Karpas-422 (cell line): ENCODE measurements at regions not wholly inside any gene's neighbourhood (a gene's known extent, or its start where the extent isn't known, plus 50 kb on each side); places are given as distances from the start of the nearest gene placed in this dataset.

ENCODE experiments used
- DNase-seq: peaks from one replicate; pipeline ENCODE4 v3.0.0-alpha.2; 2015
- H2AFZ ChIP-seq: fragments of 200-600 bp; sonication (generic); 2 replicates; pipeline ENCODE4 v1.6.1; 2014; ENCODE audit warnings: antibody characterized with exemption, low read length, mixed read lengths
- H3K27ac ChIP-seq: fragments of 200-600 bp; sonication (generic); 2 replicates; pipeline ENCODE4 v1.5.1; 2014; ENCODE audit warnings: mild to moderate bottlenecking, low read length, moderate library complexity
- H3K27me3 ChIP-seq: fragments of 200-600 bp; sonication (generic); 2 replicates; pipeline ENCODE4 v1.6.1; 2014; ENCODE audit warnings: low read length, mixed read lengths
- H3K36me3 ChIP-seq: fragments of 200-600 bp; sonication (generic); 2 replicates; pipeline ENCODE4 v1.6.1; 2014; ENCODE audit warnings: low read length, mixed read lengths; ENCODE audit not compliant: insufficient read depth
- H3K4me1 ChIP-seq: fragments of 200-600 bp; sonication (generic); 2 replicates; pipeline ENCODE4 v1.6.1; 2014; ENCODE audit warnings: mild to moderate bottlenecking, low read length, mixed read lengths
- H3K4me2 ChIP-seq: fragments of 200-600 bp; sonication (generic); 2 replicates; pipeline ENCODE4 v1.6.1; 2014; ENCODE audit warnings: low read length, low read depth, mild to moderate bottlenecking; ENCODE audit not compliant: poor library complexity, severe bottlenecking
- H3K4me3 ChIP-seq: fragments of 200-600 bp; sonication (generic); 2 replicates; pipeline ENCODE4 v1.5.1; 2014; ENCODE audit warnings: mild to moderate bottlenecking, antibody characterized with exemption, low read length, mixed read lengths
- H3K79me2 ChIP-seq: fragments of 200-600 bp; sonication (generic); 2 replicates; pipeline ENCODE4 v1.6.1; 2014; ENCODE audit warnings: mild to moderate bottlenecking, low read length, mixed read lengths
- H3K9ac ChIP-seq: fragments of 200-600 bp; sonication (generic); 2 replicates; pipeline ENCODE4 v1.6.0; 2014; ENCODE audit warnings: low read length
- H3K9me2 ChIP-seq: fragments of 200-600 bp; sonication (generic), shearing (Covaris generic); replicated peaks from 2 replicates; pipeline ENCODE4 v1.6.0; 2014; ENCODE audit warnings: mild to moderate bottlenecking, low read length, moderate library complexity; ENCODE audit not compliant: insufficient read depth
- H3K9me3 ChIP-seq: fragments of 300-700, 200-600 bp; sonication (generic); 2 replicates; pipeline ENCODE4 v1.6.1; 2014; ENCODE audit warnings: low read length, mixed read lengths
- H4K20me1 ChIP-seq: fragments of 200-600 bp; sonication (generic); 2 replicates; pipeline ENCODE4 v1.6.1; 2014; ENCODE audit warnings: mild to moderate bottlenecking, antibody characterized with exemption, low read length, low read depth; ENCODE audit not compliant: insufficient read depth

DNA sequence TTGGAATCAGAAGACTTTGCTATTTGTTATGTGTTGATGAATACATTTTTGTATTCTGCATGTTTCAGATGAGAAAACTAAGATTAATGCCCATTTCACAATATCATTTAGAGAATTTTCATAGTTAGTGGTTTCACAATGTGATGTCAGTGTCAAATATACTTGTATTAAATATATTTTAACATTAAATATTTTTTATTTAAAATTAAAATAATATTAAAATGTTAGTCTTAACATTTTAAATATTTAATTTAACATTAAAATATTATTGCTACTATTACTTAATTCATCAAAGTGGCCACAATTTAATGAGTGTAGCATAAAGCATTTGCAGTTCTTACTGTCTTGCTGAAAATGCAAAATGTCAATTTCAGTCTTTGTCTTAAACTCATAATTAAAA lies 478.8 kb downstream of the KCNJ2 start:
- no peak overlapping the region for H3K9ac ChIP-seq
- H3K36me3 ChIP-seq, result no peaks in the 10 kb centered on the region
- no peak overlapping the region for H3K27ac ChIP-seq
- H3K4me3 ChIP-seq, result no peak overlapping the region
- H3K79me2 ChIP-seq, result no peaks in the 10 kb centered on the region
- no peak for DNase-seq
- H3K27me3 ChIP-seq, result no peaks in the 10 kb centered on the region
- no peaks in the 10 kb centered on the region for H4K20me1 ChIP-seq
- no peaks in the 10 kb centered on the region for H3K4me1 ChIP-seq
- H3K4me2 ChIP-seq, result no peak overlapping the region
- no peaks in the 10 kb centered on the region for H3K9me3 ChIP-seq
- no peak overlapping the region for H2AFZ ChIP-seq
- H3K9me2 ChIP-seq, result no peaks in the 10 kb centered on the region

DNA sequence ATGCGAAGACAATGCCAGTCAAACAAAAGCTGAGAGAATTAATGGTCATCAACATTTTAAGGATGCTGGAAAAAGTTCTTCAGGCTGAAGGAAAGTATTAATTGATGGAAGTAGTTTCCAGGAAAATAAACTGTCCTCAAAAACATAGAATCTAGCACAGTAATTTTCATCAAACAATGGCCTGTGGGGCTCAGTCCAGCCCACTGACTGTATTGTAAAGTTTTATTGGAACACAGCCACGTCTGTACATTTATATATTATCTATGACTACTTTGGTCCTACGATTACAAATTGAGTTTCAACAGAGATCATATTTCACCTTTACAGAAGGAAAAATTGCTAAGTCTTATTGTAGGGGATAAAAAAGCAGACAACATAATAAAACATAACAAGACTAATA lies 484.5 kb downstream of the KCNJ2 start:
- DNase-seq, result no peak
- Histone ChIP-seq H3K79me2 (no peaks in the 10 kb centered on the region), H3K9ac (no peak overlapping the region), H3K9me2 (no peaks in the 10 kb centered on the region), H3K36me3 (no peaks in the 10 kb centered on the region), H3K4me2 (no peak overlapping the region), H3K27me3 (no peaks in the 10 kb centered on the region), H3K9me3 (no peaks in the 10 kb centered on the region), H2AFZ (no peak overlapping the region), H4K20me1 (no peaks in the 10 kb centered on the region), H3K27ac (no peak overlapping the region), H3K4me1 (no peaks in the 10 kb centered on the region), H3K4me3 (no peak overlapping the region)

DNA sequence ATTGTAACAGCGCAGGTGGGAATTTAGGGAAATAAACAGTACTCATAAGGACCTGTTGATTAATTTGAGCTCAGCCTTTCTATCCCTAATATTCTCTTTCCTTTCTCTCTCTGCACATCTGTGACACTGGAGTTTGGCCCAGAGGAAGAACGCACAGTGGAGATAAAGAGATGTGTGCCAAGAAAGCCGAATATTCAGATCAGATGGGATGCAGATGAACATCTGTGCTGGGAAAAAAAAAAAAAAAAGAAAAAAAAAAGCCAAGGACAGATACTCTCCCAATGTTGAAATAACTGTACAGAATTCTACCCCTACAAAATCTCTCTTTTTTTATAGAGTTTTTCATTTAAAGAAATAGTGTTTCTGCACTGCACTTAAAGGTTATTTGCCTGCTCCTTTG lies 485.4 kb downstream of the KCNJ2 start:
- no peaks in the 10 kb centered on the region for H4K20me1 ChIP-seq
- no peaks in the 10 kb centered on the region for H3K9me3 ChIP-seq
- no peaks in the 10 kb centered on the region for H3K36me3 ChIP-seq
- no peak overlapping the region for H3K4me2 ChIP-seq
- H3K4me3 ChIP-seq, result no peak overlapping the region
- no peaks in the 10 kb centered on the region for H3K79me2 ChIP-seq
- no peak overlapping the region for H3K27ac ChIP-seq
- H3K27me3 ChIP-seq, result no peaks in the 10 kb centered on the region
- H3K4me1 ChIP-seq, result no peaks in the 10 kb centered on the region
- H3K9ac ChIP-seq, result no peak overlapping the region
- no peaks in the 10 kb centered on the region for H3K9me2 ChIP-seq
- H2AFZ ChIP-seq, result no peak overlapping the region
- no peak for DNase-seq

DNA sequence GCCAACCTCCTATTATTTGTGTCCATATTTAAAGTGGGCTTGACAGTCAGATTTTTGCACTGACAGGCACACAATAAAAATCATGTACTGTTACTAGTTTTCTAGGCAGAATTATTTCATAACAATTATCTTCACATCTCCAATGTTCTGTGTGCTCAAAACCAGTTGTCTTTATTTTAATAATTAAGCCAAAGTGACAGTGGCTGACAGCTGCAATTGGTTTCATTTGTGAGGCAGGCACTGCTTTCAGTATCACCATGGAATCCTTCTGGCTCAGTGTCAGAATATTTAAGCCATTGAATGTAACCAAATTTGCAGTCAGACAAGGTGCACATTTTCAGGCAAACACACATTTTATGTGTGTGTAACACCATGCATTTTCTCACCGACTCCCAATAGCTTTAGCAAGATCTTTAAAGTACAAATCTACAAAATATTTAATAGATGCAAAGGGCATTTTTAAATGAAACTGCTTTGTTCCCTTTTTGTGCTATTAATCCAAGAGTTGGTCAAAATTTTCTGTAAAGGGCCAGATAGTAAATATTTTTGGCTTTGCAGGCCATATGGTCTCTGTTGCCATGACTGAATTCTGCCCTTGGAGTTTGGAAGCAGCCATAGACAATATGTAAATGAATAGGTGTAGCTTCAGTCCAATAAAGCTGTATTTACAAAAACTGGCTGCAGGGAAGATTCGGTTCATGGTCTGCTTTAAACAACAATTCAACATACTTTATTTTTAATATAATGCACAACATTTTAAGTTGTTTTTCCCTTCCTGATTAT lies 486.0 kb downstream of the KCNJ2 start:
- H4K20me1 ChIP-seq, result no peaks in the 10 kb centered on the region
- H3K27me3 ChIP-seq, result no peaks in the 10 kb centered on the region
- H3K9ac ChIP-seq, result no peak overlapping the region
- H3K9me3 ChIP-seq, result no peaks in the 10 kb centered on the region
- no peak overlapping the region for H3K27ac ChIP-seq
- H2AFZ ChIP-seq, result no peak overlapping the region
- H3K4me3 ChIP-seq, result no peak overlapping the region
- no peaks in the 10 kb centered on the region for H3K79me2 ChIP-seq
- no peaks in the 10 kb centered on the region for H3K9me2 ChIP-seq
- H3K4me2 ChIP-seq, result no peak overlapping the region
- no peaks in the 10 kb centered on the region for H3K4me1 ChIP-seq
- no peaks in the 10 kb centered on the region for H3K36me3 ChIP-seq
- DNase-seq, result no peak

DNA sequence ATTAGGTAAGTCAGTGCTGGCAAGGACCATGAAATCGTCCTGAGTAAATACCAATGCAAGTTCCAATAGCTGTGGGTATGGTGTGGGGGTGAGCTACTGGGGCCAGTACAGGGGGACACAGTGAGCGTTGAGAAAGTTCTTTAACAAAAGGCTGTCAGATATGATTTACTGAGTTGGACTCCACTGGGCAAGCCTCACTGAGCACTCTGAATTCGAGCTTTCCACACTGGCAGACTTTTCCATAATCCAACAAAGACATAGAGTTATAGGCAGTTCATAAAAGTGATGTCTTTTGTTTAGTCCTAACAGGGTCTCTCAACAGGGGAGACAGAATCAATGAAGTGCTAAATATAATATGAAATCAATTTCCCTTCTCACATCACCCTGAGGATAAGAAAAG lies 489.0 kb downstream of the KCNJ2 start:
- no peak for DNase-seq
- no peaks in the 10 kb centered on the region for H3K9me3 ChIP-seq
- no peaks in the 10 kb centered on the region for H3K9me2 ChIP-seq
- H3K36me3 ChIP-seq, result no peaks in the 10 kb centered on the region
- H4K20me1 ChIP-seq, result no peaks in the 10 kb centered on the region
- no peak overlapping the region for H3K4me3 ChIP-seq
- no peak overlapping the region for H3K4me2 ChIP-seq
- H3K9ac ChIP-seq, result no peak overlapping the region
- H2AFZ ChIP-seq, result no peak overlapping the region
- no peaks in the 10 kb centered on the region for H3K4me1 ChIP-seq
- H3K79me2 ChIP-seq, result no peaks in the 10 kb centered on the region
- no peaks in the 10 kb centered on the region for H3K27me3 ChIP-seq
- no peak overlapping the region for H3K27ac ChIP-seq

DNA sequence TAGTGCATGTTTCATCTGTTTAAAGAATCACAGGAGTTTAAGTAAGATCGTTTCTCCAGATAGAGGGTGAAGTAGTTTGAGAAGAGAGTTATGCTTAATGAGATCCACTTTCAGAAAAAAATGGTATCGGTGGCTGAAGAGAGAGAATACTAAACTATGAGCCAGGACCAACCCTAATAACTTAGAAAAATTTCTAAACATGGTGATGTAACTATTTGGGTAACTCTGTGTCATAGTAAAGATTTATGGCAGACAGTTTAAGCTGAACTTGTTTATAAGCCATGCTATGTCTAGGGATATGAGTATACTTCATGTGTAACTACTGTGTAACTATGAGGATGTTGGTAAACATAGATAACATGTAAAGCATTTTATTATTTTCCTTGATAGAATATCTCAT lies 489.5 kb downstream of the KCNJ2 start:
- H3K4me2 ChIP-seq, result no peak overlapping the region
- H3K9me2 ChIP-seq, result no peaks in the 10 kb centered on the region
- H3K36me3 ChIP-seq, result no peaks in the 10 kb centered on the region
- H3K4me1 ChIP-seq, result no peaks in the 10 kb centered on the region
- H2AFZ ChIP-seq, result no peak overlapping the region
- H3K4me3 ChIP-seq, result no peak overlapping the region
- no peaks in the 10 kb centered on the region for H3K27me3 ChIP-seq
- DNase-seq, result no peak
- no peaks in the 10 kb centered on the region for H3K9me3 ChIP-seq
- no peaks in the 10 kb centered on the region for H3K79me2 ChIP-seq
- no peaks in the 10 kb centered on the region for H4K20me1 ChIP-seq
- H3K27ac ChIP-seq, result no peak overlapping the region
- H3K9ac ChIP-seq, result no peak overlapping the region

DNA sequence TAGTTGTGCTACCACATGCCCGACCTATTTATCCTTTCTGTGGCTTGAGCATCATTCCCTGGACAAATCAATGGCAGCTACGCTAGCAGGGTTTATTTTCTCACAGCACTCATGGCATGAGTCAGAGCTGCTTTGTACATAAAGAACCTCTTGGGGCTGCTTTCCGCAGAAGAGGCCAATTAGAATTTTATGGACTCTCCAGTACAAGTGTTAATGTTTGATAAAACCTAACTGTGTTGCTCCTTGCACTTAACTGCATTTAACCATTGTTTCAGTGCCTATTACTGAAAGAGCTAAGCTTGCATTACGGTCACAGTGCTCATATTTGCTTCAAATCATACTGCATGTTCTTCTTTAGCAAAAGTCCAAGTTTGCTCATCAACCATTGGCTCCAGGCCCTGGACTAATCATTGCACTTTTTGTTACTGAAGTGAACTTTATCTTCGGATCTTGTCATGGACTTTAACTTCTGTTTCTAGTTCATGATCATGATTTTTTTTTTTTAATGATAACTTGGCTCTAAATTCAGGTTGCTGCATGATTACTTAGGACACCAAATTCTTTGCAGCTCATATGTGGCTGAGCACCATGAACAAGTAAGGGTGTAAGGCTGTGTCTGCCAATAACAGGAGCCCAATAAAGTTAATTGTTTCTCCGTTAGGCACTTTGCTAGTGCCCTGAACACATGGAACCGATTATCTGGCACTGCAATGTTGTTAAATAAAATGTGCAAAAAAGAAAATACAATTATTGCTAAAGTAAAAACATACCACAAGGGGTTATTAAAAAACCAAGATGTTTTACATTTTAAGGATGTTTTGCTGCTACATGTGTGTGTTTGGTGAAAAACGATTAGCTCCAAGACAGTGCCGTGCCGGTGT lies 492.2 kb downstream of the KCNJ2 start:
- Histone ChIP-seq H3K4me3 (no peak overlapping the region), H3K4me1 (no peaks in the 10 kb centered on the region), H3K36me3 (no peaks in the 10 kb centered on the region), H3K27ac (no peak overlapping the region), H3K4me2 (no peak overlapping the region), H3K27me3 (no peaks in the 10 kb centered on the region), H3K9me2 (no peaks in the 10 kb centered on the region), H3K79me2 (no peaks in the 10 kb centered on the region), H3K9me3 (no peaks in the 10 kb centered on the region), H2AFZ (no peak overlapping the region), H3K9ac (no peak overlapping the region), H4K20me1 (no peaks in the 10 kb centered on the region)
- no peak for DNase-seq

DNA sequence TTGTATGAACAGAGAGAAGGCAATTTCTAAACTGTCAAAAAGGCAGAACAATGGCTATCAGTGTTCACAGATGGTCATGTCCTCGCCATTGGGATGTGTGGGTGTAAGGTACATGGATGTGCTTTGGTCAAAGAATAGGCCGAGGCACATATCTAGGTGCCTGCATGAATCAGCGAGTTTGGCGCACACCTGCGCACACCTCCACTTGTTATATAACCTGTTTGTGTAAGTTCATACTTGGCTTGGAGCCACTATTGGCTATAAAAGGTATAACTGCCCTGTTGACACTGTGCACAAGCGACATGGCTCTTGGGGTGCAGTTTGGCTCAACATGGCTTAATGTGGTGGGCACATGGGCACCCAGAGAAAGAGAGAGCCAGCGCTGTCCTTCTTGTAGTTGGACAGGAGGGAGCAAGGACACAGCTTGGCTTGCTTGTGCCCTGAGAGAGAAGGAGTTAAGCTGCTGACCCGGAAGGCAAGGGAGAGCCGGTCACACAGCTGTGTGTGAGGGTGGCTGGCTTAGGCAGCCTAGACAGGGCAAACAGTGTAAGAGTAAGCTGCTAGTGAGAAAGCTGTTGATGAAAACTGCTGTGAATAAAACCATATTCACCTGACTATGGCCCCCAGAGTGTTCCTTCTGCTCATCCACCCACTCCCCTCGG lies 499.1 kb downstream of the KCNJ2 start:
- Histone ChIP-seq H3K79me2 (no peaks in the 10 kb centered on the region), H3K9me3 (no peaks in the 10 kb centered on the region), H3K27me3 (no peaks in the 10 kb centered on the region), H3K27ac (no peak overlapping the region), H4K20me1 (no peaks in the 10 kb centered on the region), H3K36me3 (no peaks in the 10 kb centered on the region), H2AFZ (no peak overlapping the region), H3K4me1 (no peaks in the 10 kb centered on the region), H3K4me2 (no peak overlapping the region), H3K9ac (no peak overlapping the region), H3K4me3 (no peak overlapping the region), H3K9me2 (no peaks in the 10 kb centered on the region)
- no peak for DNase-seq
